ENCODE measurements at regions not wholly inside any gene's neighbourhood (a gene's known extent, or its start where the extent isn't known, plus 50 kb on each side); places are given as distances from the start of the nearest gene placed in this dataset.
"Not testable (repeated sequence)": the region's sequence is repeated elsewhere in the genome, so short reads cannot be mapped to it uniquely, and the experiment has no call there.

- no peak for DNase-seq (ENCODE audit: low read depth)
Measured at GRCh38 chr6:9831783-9832182, 583.1 kb downstream of the TFAP2A start.

- no peak for DNase-seq (ENCODE audit: low read depth)
Measured at GRCh38 chr6:9830808-9831207, 584.1 kb downstream of the TFAP2A start.

- DNase-seq (ENCODE audit: low read depth), result no peak
Measured at GRCh38 chr6:9825526-9825925, 589.3 kb downstream of the TFAP2A start.

- DNase-seq (ENCODE audit: low read depth), result not testable (repeated sequence)
Measured at GRCh38 chr6:9810727-9811126, 604.1 kb downstream of the TFAP2A start.

GRCh38 chr6:9810286-9810685 is 604.6 kb downstream of the TFAP2A start:
- no peak for DNase-seq (ENCODE audit: low read depth)

- DNase-seq (ENCODE audit: low read depth), result no peak
Measured at GRCh38 chr6:9806195-9806594, 608.7 kb downstream of the TFAP2A start.

GRCh38 chr6:9801249-9801754 is 613.6 kb downstream of the TFAP2A start:
- no peak for DNase-seq (ENCODE audit: low read depth)

GRCh38 chr6:9799582-9799981 is 615.3 kb downstream of the TFAP2A start:
- no peak for DNase-seq (ENCODE audit: low read depth)

- DNase-seq (ENCODE audit: low read depth), result no peak
Measured at GRCh38 chr6:9796827-9797226, 618.0 kb downstream of the TFAP2A start.

GRCh38 chr6:9795880-9796279 is 619.0 kb downstream of the TFAP2A start:
- DNase-seq (ENCODE audit: low read depth), result no peak

GRCh38 chr6:9789201-9789600 is 625.7 kb downstream of the TFAP2A start:
- DNase-seq (ENCODE audit: low read depth), result peak; percentile 52

- DNase-seq (ENCODE audit: low read depth), result no peak
Measured at GRCh38 chr6:9784786-9785185, 630.1 kb downstream of the TFAP2A start.

GRCh38 chr6:9783567-9783966 is 631.3 kb downstream of the TFAP2A start:
- no peak for DNase-seq (ENCODE audit: low read depth)

- peak; percentile 98 for DNase-seq (ENCODE audit: low read depth)
Measured at GRCh38 chr6:9766240-9766915, 648.5 kb downstream of the TFAP2A start.

- no peak for DNase-seq (ENCODE audit: low read depth)
Measured at GRCh38 chr6:9761220-9761619, 653.7 kb downstream of the TFAP2A start.

- DNase-seq (ENCODE audit: low read depth), result no peak
Measured at GRCh38 chr6:9754515-9754914, 660.4 kb downstream of the TFAP2A start.

GRCh38 chr6:9745966-9746365 is 668.9 kb downstream of the TFAP2A start:
- no peak for DNase-seq (ENCODE audit: low read depth)

- no peak for DNase-seq (ENCODE audit: low read depth)
Measured at GRCh38 chr6:9745476-9745875, 669.4 kb downstream of the TFAP2A start.

GRCh38 chr6:9744119-9744518 is 670.8 kb downstream of the TFAP2A start:
- DNase-seq (ENCODE audit: low read depth), result no peak

GRCh38 chr6:9732056-9732455 is 682.8 kb downstream of the TFAP2A start:
- no peak for DNase-seq (ENCODE audit: low read depth)

GRCh38 chr6:9725776-9726175 is 689.1 kb downstream of the TFAP2A start:
- DNase-seq (ENCODE audit: low read depth), result not testable (repeated sequence)

- no peak for DNase-seq (ENCODE audit: low read depth)
Measured at GRCh38 chr6:9717568-9717967, 697.3 kb downstream of the TFAP2A start.

GRCh38 chr6:9711365-9711764 is 703.5 kb downstream of the TFAP2A start:
- DNase-seq (ENCODE audit: low read depth), result no peak

- no peak for DNase-seq (ENCODE audit: low read depth)
Measured at GRCh38 chr6:9710574-9710973, 704.3 kb downstream of the TFAP2A start.

Measured in RPMI7951 (cell line).